ENCODE measurements at regions not wholly inside any gene's neighbourhood (a gene's known extent, or its start where the extent isn't known, plus 50 kb on each side); places are given as distances from the start of the nearest gene placed in this dataset.

DNA sequence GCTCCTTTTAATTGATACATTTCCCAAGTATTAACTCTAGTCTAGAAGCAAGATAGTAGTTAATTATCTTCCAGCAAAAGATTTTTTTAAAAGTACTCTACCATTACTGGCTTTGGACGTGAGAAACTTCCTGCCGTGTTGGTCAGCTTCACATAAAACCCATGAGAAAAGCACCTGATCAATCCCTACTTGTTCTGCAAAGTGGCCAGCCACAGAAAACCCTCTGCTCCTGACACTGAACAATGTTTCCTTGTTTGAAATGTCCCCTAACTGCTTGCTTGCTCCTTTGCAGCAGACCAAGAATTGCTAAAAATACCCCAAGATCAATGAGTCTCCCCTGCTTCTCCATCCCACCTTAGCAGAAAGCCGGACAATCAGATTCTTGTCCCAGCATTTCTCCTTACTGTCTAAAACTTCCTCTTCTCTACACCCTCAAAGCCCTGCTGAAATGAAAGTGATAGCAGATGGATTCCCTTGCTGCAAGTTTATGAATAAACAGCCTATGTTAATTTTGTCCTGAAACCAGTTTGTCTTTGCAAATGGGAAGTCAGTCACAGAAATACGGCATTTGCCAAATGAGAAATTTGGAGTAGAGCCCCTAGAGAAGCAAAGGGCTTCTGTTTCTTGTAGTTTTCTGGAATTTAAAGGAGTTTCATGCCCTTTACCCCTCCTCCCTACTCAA, 207.1 kb upstream of the ARHGAP20 start:
- no peak overlapping the region for H3K27ac ChIP-seq (ENCODE audit: low read depth, low read length)
- no CpG with 5 or more reads among the region's 4 CpGs for WGBS (ENCODE audit: extremely low coverage, insufficient coverage, insufficient read length)
- no peak overlapping the region for H3K14ac ChIP-seq (ENCODE audit: low read length)
- no peaks in the 10 kb centered on the region for H3K79me2 ChIP-seq (ENCODE audit: control insufficient read depth, insufficient read depth, low read length, poor library complexity)
- no peak overlapping the region for H4K91ac ChIP-seq (ENCODE audit: low read depth, low read length)
- H3K4me1 ChIP-seq (ENCODE audit: control insufficient read depth in 1 of 2, insufficient read depth in 2 of 2, low read length in 2 of 2) = no peaks in the 10 kb centered on the region
- H2AK5ac ChIP-seq (ENCODE audit: low read length) = no peak overlapping the region
- no peak overlapping the region for H3K23ac ChIP-seq (ENCODE audit: low read length)
- DNase-seq = no peak
- no peaks in the 10 kb centered on the region for H3K79me1 ChIP-seq (ENCODE audit: low read length)
- no peak overlapping the region for H3K9ac ChIP-seq (ENCODE audit: low read length)
- no peak overlapping the region for H4K8ac ChIP-seq (ENCODE audit: low read depth, low read length)
- H2BK120ac ChIP-seq (ENCODE audit: insufficient read depth, low read length, poor library complexity) = no peak overlapping the region
- H3K4me2 ChIP-seq (ENCODE audit: low read length) = no peak overlapping the region
- peaks cover 1% of the 10 kb centered on the region for H3K9me3 ChIP-seq (ENCODE audit: insufficient read depth, low read depth, low read length)
- H3K36me3 ChIP-seq (ENCODE audit: control insufficient read depth in 1 of 2, insufficient read depth in 2 of 2, low read length in 2 of 2) = no peaks in the 10 kb centered on the region
- no peak overlapping the region for H3K4ac ChIP-seq (ENCODE audit: low read depth, low read length)
- no peak overlapping the region for H2BK5ac ChIP-seq (ENCODE audit: low read depth, low read length, poor library complexity)
- H2BK12ac ChIP-seq (ENCODE audit: low read length) = no peak overlapping the region
- H3K4me3 ChIP-seq (ENCODE audit: low read depth, low read length) = no peak overlapping the region
- H4K12ac ChIP-seq (ENCODE audit: low read depth, low read length) = no peak overlapping the region
- no peak overlapping the region for H3K18ac ChIP-seq (ENCODE audit: low read length)
- no peaks in the 10 kb centered on the region for H3K27me3 ChIP-seq (ENCODE audit: insufficient read depth, low read length)
- H2AFZ ChIP-seq (ENCODE audit: insufficient read depth, low read length, poor library complexity) = no peak overlapping the region

DNA sequence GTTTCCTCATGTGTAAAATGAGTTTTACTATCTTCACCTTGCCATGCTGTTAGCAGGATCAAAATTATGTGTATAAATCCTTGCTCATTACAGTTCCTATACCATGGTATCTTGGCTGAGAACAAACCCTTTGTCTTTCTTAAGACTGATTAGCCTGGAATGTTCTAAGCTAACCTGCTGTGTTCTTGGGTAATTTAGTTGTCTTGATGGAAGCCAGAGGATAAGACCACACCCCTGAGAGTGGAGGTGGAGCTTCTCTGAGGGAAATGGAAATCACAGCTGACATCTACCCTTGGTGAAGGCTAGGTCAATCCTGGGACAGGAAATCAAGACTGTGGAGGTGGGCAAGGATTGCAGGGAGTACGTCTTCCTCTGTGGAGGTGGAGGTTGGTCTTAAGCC, 206.1 kb upstream of the ARHGAP20 start:
- Histone ChIP-seq H3K36me3 (ENCODE audit: control insufficient read depth in 1 of 2, insufficient read depth in 2 of 2, low read length in 2 of 2) (no peaks in the 10 kb centered on the region), H3K23ac (ENCODE audit: low read length) (no peak overlapping the region)
- WGBS (ENCODE audit: extremely low coverage, insufficient coverage, insufficient read length) = no CpG with 5 or more reads among the region's 1 CpG

DNA sequence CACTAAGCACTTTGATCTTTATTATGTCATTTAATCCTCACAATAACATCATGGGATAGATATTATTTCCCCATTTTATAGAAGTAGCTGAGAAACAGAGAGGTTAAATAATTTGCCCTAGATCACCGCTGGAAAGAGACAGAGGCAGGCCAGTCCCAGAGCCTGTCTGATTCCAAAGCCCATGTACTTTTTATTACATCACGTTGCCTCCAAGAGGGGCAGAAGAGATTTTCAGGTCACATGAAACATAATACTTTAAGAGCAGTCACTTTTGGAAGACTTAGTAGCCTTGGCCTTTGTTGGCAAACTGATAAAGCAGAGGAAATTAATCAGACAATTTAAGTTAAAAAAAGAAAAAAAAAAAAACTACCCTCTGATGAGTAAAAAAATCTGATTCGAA, 200.2 kb upstream of the ARHGAP20 start:
- Histone ChIP-seq H3K4me3 (ENCODE audit: low read depth, low read length) (no peak overlapping the region), H2AK5ac (ENCODE audit: low read length) (no peak overlapping the region), H2AFZ (ENCODE audit: insufficient read depth, low read length, poor library complexity) (no peak overlapping the region), H3K4ac (ENCODE audit: low read depth, low read length) (no peak overlapping the region), H3K79me1 (ENCODE audit: low read length) (no peaks in the 10 kb centered on the region), H3K27me3 (ENCODE audit: insufficient read depth, low read length) (no peaks in the 10 kb centered on the region), H4K12ac (ENCODE audit: low read depth, low read length) (no peak overlapping the region), H2BK12ac (ENCODE audit: low read length) (no peak overlapping the region), H3K36me3 (ENCODE audit: control insufficient read depth in 1 of 2, insufficient read depth in 2 of 2, low read length in 2 of 2) (no peaks in the 10 kb centered on the region), H3K9me3 (ENCODE audit: insufficient read depth, low read depth, low read length) (peaks cover 1% of the 10 kb centered on the region), H3K4me2 (ENCODE audit: low read length) (no peak overlapping the region), H3K9ac (ENCODE audit: low read length) (no peak overlapping the region), H3K4me1 (ENCODE audit: control insufficient read depth in 1 of 2, insufficient read depth in 2 of 2, low read length in 2 of 2) (no peaks in the 10 kb centered on the region), H2BK5ac (ENCODE audit: low read depth, low read length, poor library complexity) (no peak overlapping the region), H3K18ac (ENCODE audit: low read length) (no peak overlapping the region), H4K8ac (ENCODE audit: low read depth, low read length) (no peak overlapping the region), H3K27ac (ENCODE audit: low read depth, low read length) (no peak overlapping the region), H4K91ac (ENCODE audit: low read depth, low read length) (no peak overlapping the region), H2BK120ac (ENCODE audit: insufficient read depth, low read length, poor library complexity) (no peak overlapping the region), H3K23ac (ENCODE audit: low read length) (no peak overlapping the region), H3K14ac (ENCODE audit: low read length) (no peak overlapping the region), H3K79me2 (ENCODE audit: control insufficient read depth, insufficient read depth, low read length, poor library complexity) (no peaks in the 10 kb centered on the region)
- no CpG with 5 or more reads among the region's 3 CpGs for WGBS (ENCODE audit: extremely low coverage, insufficient coverage, insufficient read length)
- DNase-seq = no peak

More for the DNA sequence above, 206.1 kb upstream of the ARHGAP20 start:
- H3K4ac ChIP-seq (ENCODE audit: low read depth, low read length) = no peak overlapping the region
- H3K4me1 ChIP-seq (ENCODE audit: control insufficient read depth in 1 of 2, insufficient read depth in 2 of 2, low read length in 2 of 2) = no peaks in the 10 kb centered on the region
- H2AFZ ChIP-seq (ENCODE audit: insufficient read depth, low read length, poor library complexity) = no peak overlapping the region
- H3K9ac ChIP-seq (ENCODE audit: low read length) = no peak overlapping the region
- H2BK120ac ChIP-seq (ENCODE audit: insufficient read depth, low read length, poor library complexity) = no peak overlapping the region
- H3K27me3 ChIP-seq (ENCODE audit: insufficient read depth, low read length) = no peaks in the 10 kb centered on the region
- DNase-seq = no peak
- no peak overlapping the region for H3K18ac ChIP-seq (ENCODE audit: low read length)
- no peak overlapping the region for H2BK12ac ChIP-seq (ENCODE audit: low read length)
- H4K12ac ChIP-seq (ENCODE audit: low read depth, low read length) = no peak overlapping the region
- no peak overlapping the region for H3K4me2 ChIP-seq (ENCODE audit: low read length)
- no peaks in the 10 kb centered on the region for H3K79me1 ChIP-seq (ENCODE audit: low read length)
- no peak overlapping the region for H3K27ac ChIP-seq (ENCODE audit: low read depth, low read length)
- H4K8ac ChIP-seq (ENCODE audit: low read depth, low read length) = no peak overlapping the region
- H2BK5ac ChIP-seq (ENCODE audit: low read depth, low read length, poor library complexity) = no peak overlapping the region
- no peak overlapping the region for H3K4me3 ChIP-seq (ENCODE audit: low read depth, low read length)
- no peak overlapping the region for H3K14ac ChIP-seq (ENCODE audit: low read length)
- no peaks in the 10 kb centered on the region for H3K79me2 ChIP-seq (ENCODE audit: control insufficient read depth, insufficient read depth, low read length, poor library complexity)
- H4K91ac ChIP-seq (ENCODE audit: low read depth, low read length) = no peak overlapping the region
- no peak overlapping the region for H2AK5ac ChIP-seq (ENCODE audit: low read length)
- peaks cover 1% of the 10 kb centered on the region for H3K9me3 ChIP-seq (ENCODE audit: insufficient read depth, low read depth, low read length)

DNA sequence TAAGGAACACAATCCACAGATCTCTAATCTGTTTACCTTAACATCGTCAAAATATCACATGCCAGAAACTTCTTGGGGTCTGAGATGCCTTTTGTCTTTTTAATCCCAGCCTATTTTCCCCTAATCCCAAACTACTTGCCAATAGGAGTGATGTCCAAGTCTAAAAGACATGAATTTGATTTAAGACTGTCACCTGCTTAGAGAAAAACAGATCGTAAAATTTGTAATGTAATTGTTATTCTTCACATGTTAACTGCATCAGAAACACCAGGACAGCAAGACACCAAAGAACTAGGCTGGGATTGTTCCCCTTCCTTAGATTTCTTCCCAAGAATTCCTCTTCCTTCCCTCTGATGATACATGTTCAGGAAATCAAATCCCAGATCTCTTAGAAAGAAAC, 198.1 kb upstream of the ARHGAP20 start:
- Histone ChIP-seq H3K79me2 (ENCODE audit: control insufficient read depth, insufficient read depth, low read length, poor library complexity) (no peaks in the 10 kb centered on the region), H2AFZ (ENCODE audit: insufficient read depth, low read length, poor library complexity) (no peak overlapping the region), H4K12ac (ENCODE audit: low read depth, low read length) (no peak overlapping the region), H3K4ac (ENCODE audit: low read depth, low read length) (no peak overlapping the region), H2BK5ac (ENCODE audit: low read depth, low read length, poor library complexity) (no peak overlapping the region), H3K23ac (ENCODE audit: low read length) (no peak overlapping the region), H3K27ac (ENCODE audit: low read depth, low read length) (no peak overlapping the region), H3K9ac (ENCODE audit: low read length) (no peak overlapping the region), H2BK120ac (ENCODE audit: insufficient read depth, low read length, poor library complexity) (no peak overlapping the region), H4K8ac (ENCODE audit: low read depth, low read length) (no peak overlapping the region), H3K14ac (ENCODE audit: low read length) (no peak overlapping the region), H3K4me1 (ENCODE audit: control insufficient read depth in 1 of 2, insufficient read depth in 2 of 2, low read length in 2 of 2) (no peaks in the 10 kb centered on the region), H3K4me3 (ENCODE audit: low read depth, low read length) (no peak overlapping the region), H3K18ac (ENCODE audit: low read length) (no peak overlapping the region), H2BK12ac (ENCODE audit: low read length) (no peak overlapping the region), H4K91ac (ENCODE audit: low read depth, low read length) (no peak overlapping the region), H3K9me3 (ENCODE audit: insufficient read depth, low read depth, low read length) (no peaks in the 10 kb centered on the region), H3K79me1 (ENCODE audit: low read length) (no peaks in the 10 kb centered on the region), H3K27me3 (ENCODE audit: insufficient read depth, low read length) (no peaks in the 10 kb centered on the region), H2AK5ac (ENCODE audit: low read length) (no peak overlapping the region), H3K4me2 (ENCODE audit: low read length) (no peak overlapping the region), H3K36me3 (ENCODE audit: control insufficient read depth in 1 of 2, insufficient read depth in 2 of 2, low read length in 2 of 2) (no peaks in the 10 kb centered on the region)
- DNase-seq = no peak
- 100% methylated on average over 1 of the region's 2 CpGs for WGBS (ENCODE audit: extremely low coverage, insufficient coverage, insufficient read length)
